Kidney epithelial cell (primary cell): ENCODE measurements at regions not wholly inside any gene's neighbourhood (a gene's known extent, or its start where the extent isn't known, plus 50 kb on each side); places are given as distances from the start of the nearest gene placed in this dataset.

Experiments used
- DNase-seq: peaks from one replicate; pipeline ENCODE4 v3.0.0-alpha.2; 2010; ENCODE audit warnings: low read depth
- H3K27me3 ChIP-seq: 2 replicates; pipeline ENCODE4 v1.6.0; 2011; ENCODE audit warnings: low read length; ENCODE audit not compliant: control insufficient read depth, insufficient read depth
- H3K36me3 ChIP-seq: 2 replicates; pipeline ENCODE4 v1.5.1; 2011; ENCODE audit warnings: low read length; ENCODE audit not compliant: control insufficient read depth, insufficient read depth
- H3K4me3 ChIP-seq: 2 replicates; pipeline ENCODE4 v1.5.1; 2011; ENCODE audit warnings: low read depth, mild to moderate bottlenecking, control low read depth, low read length
- CTCF ChIP-seq: IDR thresholded peaks from 2 replicates; pipeline ENCODE4 v1.5.1; 2011; ENCODE audit warnings: mild to moderate bottlenecking, moderate library complexity, low read length, control low read depth, inconsistent platforms; ENCODE audit not compliant: insufficient read depth, poor library complexity, severe bottlenecking

- no peak for DNase-seq
- H3K27me3 ChIP-seq = no peaks in the 10 kb centered on the region
- TF ChIP-seq CTCF = no peak
- H3K36me3 ChIP-seq = no peaks in the 10 kb centered on the region
- H3K4me3 ChIP-seq = no peak overlapping the region
Observed at GRCh38 chr4:20575486-20575885, 124.8 kb upstream of the PACRGL start.

- no peaks in the 10 kb centered on the region for H3K27me3 ChIP-seq
- H3K36me3 ChIP-seq = no peaks in the 10 kb centered on the region
- no peak overlapping the region for H3K4me3 ChIP-seq
- no peak for DNase-seq
- no peak for TF ChIP-seq CTCF
Observed at GRCh38 chr4:20576861-20577260, 123.4 kb upstream of the PACRGL start.

DNA sequence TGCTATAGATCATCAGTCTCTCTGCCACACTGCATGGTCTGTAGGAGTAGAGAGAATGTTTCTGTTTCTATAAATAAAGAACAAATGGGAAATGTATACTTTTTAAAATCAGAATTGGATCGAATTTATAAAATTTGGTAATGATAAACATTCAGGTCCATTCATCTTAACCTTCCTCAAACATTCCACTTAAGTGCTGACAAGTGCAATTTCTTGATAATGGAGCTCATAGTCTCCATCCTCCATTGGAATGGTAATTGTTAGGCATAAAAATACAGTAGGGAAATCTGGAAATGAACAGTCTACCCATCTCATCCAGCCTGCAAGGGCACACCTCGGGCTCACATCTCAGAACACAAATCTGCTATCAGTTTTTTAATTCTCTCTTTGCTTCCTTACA, 122.6 kb upstream of the PACRGL start:
- DNase-seq = no peak
- Histone ChIP-seq H3K27me3 (no peaks in the 10 kb centered on the region), H3K36me3 (no peaks in the 10 kb centered on the region), H3K4me3 (no peak overlapping the region)
- TF ChIP-seq CTCF = no peak

DNA sequence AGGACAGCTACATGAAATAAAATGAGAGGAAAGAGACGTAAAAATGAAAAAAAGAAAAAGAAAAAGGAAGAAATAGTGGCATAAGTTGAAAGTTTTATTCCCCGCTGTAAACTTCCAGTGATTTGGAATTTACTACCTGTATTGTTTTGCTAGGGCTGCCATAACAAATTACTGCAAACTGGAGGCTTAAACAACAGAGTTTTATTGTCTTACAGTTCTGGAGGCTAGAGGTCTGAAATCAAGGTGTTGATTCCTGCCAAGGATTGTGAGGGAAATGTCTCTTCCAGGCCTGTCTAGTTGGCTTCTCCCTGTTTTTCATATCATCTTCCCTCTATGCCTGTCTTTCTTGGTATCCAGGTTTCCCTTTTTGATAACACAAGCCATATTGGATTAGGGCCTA, 119.4 kb upstream of the PACRGL start:
- TF ChIP-seq CTCF = no peak
- Histone ChIP-seq H3K36me3 (no peaks in the 10 kb centered on the region), H3K27me3 (no peaks in the 10 kb centered on the region), H3K4me3 (no peak overlapping the region)
- no peak for DNase-seq

GRCh38 chr4:20589436-20589835, 110.8 kb upstream of the PACRGL start:
- no peak for TF ChIP-seq CTCF
- no peak for DNase-seq
- no peak overlapping the region for H3K4me3 ChIP-seq
- no peaks in the 10 kb centered on the region for H3K36me3 ChIP-seq
- no peaks in the 10 kb centered on the region for H3K27me3 ChIP-seq

DNA sequence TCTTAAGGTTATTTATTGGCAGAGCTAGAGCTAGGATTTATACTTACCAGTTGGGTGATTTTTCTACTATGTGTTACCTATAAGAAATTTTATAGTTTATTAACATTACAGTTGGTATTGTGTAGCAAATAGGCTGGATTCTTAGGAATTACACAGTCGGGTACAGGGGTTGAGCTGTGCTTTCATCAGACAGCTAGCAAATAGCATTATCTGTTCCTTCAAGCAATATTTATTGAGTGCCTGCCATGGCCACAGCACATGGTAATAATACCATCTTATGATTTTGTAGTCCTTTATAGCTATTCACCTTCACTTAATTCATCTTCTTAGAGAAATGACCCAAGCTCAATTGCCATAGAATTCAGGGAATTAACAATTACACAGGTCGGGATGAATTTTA, 109.4 kb upstream of the PACRGL start:
- Histone ChIP-seq H3K36me3 (no peaks in the 10 kb centered on the region), H3K4me3 (no peak overlapping the region), H3K27me3 (no peaks in the 10 kb centered on the region)
- DNase-seq = no peak
- no peak for TF ChIP-seq CTCF
